ENCODE measurements at regions not wholly inside any gene's neighbourhood (a gene's known extent, or its start where the extent isn't known, plus 50 kb on each side); places are given as distances from the start of the nearest gene placed in this dataset.
"Not testable (repeated sequence)": the region's sequence is repeated elsewhere in the genome, so short reads cannot be mapped to it uniquely, and the experiment has no call there.

DNA sequence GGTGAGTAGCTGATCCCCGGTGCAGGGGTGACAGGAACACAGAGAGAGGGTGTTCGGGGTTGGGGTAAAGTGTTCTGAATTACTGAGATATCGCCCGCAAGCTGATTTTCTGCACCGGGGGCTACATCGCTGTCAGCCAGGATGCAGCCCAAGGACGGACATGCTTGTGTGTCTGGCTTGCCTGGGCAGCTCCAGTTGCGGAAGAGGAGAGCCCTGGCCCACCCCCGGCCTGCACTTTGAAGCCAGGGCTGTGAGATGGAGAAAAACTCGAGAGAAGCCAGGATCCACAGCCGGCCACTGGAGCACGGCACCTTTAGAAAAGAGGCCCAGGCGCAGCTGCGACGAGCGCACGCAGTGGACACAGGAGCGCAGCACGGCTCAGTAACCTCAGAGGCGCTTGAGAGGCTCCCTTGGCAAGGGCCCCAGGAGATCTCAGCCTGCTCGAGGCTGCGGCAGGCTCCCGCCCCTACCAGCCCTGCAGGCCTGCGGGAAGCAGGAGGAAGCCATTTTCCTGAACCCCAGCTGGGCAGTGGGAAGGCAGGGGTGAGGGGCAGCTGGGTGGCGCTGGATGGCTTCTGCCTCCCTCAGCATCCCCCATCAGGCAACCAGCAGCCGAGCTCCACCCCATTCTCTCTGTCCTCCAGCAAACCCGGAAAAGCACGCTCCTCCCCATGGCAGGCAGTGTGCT, 59.2 kb downstream of the C9orf50 start:
- no peak for DNase-seq

GRCh38 chr9:129560881-129561306, 60.0 kb downstream of the C9orf50 start:
- no peak for DNase-seq

GRCh38 chr9:129559506-129559881, 61.4 kb downstream of the C9orf50 start:
- DNase-seq, result no peak

DNA sequence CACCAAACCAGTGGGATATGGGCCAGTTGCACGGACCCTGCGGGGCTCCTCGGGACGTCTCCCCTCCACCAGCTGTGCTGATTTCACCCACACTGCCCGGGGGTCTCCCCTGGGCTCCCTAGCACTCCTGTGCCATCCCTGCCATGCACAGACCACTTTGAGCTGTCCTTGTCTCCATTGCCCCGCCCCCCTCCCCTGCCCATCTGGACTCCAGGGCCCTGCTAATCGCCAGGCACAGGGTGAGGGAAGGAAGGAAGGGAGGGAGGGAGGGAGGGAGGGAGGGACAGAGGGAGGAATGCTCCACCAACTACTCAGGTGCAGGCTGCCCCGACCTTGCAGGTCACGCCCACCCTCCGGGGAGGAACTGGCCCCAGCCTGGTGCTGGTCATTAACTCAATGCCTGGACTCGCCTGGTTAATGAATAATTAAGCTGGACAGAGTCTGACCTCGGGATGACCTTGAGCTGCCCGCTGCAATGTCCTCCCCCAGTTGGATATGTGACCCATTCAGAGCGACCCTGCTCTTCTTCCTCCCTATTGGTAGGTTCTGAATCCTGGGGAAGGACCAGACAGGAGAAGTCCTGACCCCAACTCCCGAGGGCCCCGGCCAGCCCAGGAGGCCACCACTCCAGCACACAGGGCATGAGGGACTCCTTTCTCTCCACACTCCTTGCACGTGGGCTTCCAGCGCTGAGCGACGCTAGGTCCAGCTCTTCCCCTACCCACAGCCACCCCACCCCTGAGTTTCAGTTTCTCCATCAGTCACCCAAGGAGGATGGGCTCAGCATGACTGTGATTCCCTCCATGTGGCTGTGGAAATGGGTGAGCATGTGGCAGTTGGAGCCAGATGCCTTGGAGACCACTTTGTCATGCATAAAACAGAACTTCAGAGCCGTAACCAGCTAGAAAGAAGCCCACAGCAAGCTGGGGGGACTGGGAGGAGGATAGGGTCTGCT, 62.1 kb downstream of the C9orf50 start:
- no peak for DNase-seq

- no peak for DNase-seq
Observed at GRCh38 chr9:129558063-129558550, 62.8 kb downstream of the C9orf50 start.

GRCh38 chr9:129557192-129558036, 63.5 kb downstream of the C9orf50 start:
- no peak for DNase-seq

- no peak for DNase-seq
Observed at GRCh38 chr9:129556491-129557191, 64.3 kb downstream of the C9orf50 start.

- no peak for DNase-seq
Observed at GRCh38 chr9:129555512-129556215, 65.2 kb downstream of the C9orf50 start.

DNA sequence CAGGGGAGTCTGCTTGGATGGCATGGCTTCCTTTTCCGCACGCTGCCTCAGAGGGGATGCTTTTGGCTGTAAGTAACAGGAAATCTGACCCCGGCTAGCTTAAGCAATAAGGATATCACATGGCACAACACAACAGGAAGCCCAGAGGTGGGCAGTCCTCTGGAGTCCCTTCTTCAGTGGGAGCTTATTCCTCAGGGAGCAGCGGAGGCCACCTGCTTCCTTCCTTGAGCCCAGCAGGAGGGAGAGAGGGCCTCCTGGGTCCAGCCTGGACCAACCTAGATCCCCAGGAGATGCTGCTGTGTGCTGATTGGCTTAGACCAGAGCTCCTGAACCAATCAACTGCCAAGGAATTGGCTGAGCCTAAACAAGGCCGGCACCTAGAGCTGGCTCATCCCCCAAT, 66.3 kb downstream of the C9orf50 start:
- no peak for DNase-seq

DNA sequence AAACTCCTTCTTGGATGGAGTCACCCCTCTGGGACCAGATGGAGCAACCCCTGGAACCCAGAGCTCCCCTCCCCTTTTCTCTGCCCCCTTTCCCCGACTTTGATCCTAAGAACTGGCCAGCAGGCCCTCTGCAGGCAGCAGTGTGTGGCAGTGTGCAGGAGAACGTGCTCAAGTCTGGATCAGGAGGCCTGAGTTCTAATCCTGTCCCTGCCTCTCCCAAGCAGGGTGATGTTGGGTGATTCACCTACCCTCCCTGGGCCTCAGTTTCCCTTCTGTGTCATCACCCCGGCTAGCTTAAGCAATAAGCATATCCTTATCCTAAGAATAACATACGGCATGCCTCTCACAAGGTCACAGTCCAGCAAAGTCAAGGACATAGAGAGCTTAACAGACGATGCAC, 67.6 kb downstream of the C9orf50 start:
- DNase-seq, result no peak

DNA sequence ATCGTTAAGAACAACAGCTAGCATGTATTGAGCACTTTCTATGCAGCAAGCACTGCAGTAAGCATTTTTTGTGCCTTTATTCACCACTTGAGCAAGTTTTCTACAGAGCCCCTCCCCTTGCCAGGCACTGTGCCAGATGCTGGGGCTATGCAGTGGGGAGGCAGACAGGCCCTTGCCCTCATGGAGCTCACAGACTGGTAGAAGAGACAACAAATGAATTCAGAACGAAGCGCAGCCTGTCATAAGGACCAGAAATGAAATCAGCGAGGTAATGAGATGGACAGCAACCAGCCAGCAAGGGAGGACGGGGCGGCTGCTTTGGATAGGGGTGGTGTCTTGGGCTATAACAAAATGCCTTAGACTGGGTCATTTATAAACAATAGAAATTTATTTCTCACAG, 68.8 kb downstream of the C9orf50 start:
- DNase-seq, result no peak

- no peak for DNase-seq
Observed at GRCh38 chr9:129551393-129551973, 69.4 kb downstream of the C9orf50 start.

DNA sequence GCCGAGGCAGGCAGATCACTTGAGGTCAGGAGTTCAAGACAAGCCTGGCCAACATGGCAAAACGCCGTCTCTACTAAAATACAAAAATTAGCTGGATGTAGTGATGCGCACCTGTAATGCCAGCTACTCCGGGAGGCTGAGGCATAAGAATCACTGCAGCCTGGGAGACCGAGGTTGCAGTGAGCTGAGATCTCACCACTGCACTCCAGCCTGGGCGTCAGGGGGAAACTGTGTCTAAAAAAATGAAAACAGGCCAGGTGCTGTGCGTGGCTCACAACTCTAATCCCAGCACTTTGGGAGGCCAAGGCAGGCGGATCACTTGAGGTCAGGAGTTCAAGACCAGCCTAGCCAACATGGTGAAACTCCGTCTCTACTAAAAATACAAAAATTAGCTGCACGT, 69.9 kb downstream of the C9orf50 start:
- not testable (repeated sequence) for DNase-seq

GRCh38 chr9:129550199-129550839, 70.6 kb downstream of the C9orf50 start:
- DNase-seq, result no peak

- DNase-seq, result no peak
Observed at GRCh38 chr9:129549684-129550083, 71.2 kb downstream of the C9orf50 start.

DNA sequence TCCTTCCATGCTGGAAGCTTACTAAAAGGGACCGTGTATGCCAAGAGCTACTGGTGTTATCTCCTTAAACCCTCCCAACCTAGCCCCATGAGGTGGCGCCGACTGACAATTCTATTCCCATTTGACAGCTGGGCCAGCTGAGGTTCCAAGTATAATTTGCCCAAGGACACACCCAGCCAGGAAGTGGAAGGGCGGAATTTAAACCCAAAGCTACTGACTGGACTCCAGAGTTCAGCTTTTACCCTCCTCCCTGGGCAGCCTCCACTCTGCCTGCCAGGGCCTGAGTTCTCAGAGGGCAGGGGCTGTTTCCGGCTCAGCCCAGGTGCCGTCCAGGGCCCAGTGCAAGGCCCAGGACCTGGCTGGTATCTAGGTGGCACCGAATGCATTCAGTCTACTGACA, 71.8 kb downstream of the C9orf50 start:
- no peak for DNase-seq

GRCh38 chr9:129548571-129549135, 72.2 kb downstream of the C9orf50 start:
- no peak for DNase-seq

DNA sequence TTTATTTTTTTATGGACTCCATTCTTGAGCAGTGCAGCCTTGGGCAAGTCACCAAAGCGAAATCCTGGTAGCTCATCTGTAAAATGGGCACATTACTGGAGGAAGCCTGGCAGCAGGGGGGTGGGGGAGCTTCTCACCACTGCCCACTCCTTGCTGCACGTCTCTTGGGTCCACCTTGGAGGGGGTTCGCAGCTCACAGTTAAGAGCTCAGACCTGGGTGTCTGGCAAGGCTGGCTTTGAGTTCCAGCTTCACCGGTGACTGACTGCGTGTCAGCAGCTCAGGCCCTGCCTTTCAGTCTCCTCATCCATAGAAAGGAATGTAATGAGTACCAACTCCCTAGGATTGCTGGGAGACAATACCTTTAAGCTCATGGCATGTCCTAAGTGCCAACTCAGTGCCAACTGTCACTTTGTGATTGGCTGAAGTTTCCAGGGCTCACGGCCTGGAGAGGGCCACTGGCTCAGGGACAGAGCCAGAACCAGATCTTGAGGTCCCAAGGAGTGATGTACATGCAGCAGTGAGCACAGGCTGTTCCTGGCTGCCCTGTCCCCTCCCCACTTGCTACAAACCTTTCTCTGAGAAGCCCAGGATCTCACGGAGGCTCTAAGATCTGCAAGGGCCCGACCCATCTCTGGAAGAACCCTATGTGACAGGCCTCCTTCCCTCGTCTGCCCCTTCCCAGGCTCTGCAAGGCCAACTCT, 72.9 kb downstream of the C9orf50 start:
- no peak for DNase-seq

DNA sequence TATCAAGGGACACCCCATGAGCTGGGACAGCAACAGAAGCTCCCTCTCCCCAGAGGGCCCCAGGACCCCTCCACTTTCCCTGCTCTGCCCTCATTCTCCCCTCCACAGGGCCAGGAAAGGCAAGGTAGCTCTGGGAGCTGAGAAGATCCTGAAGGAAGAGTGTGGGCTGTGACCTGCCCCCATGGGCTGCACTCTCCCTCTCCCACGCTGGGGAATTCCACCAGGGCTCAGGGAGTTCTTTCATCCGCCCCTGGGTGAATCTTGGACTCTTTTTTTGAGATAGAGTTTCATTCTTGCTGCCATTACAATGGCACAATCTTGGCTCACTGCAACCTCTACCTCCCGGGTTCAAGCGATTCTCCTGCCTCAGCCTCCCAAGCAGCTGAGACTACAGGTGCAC, 73.8 kb downstream of the C9orf50 start:
- no peak for DNase-seq

- DNase-seq, result not testable (repeated sequence)
Observed at GRCh38 chr9:129545876-129546275, 75.0 kb downstream of the C9orf50 start.

All from stimulated activated CD4-positive, alpha-beta T cell treated with anti-CD3 and anti-CD28 coated beads, Interleukin-4, amount 100 ng/mL, for 24 hours (primary cell).